ENCODE measurements at regions not wholly inside any gene's neighbourhood (a gene's known extent, or its start where the extent isn't known, plus 50 kb on each side); places are given as distances from the start of the nearest gene placed in this dataset.
"Not testable (repeated sequence)": the region's sequence is repeated elsewhere in the genome, so short reads cannot be mapped to it uniquely, and the experiment has no call there.

GRCh38 chr19:20318616-20319015 is 151.6 kb downstream of the ZNF486 start:
- peak; percentile 46 for DNase-seq (ENCODE audit: low read depth)

GRCh38 chr19:20315543-20315942 is 148.5 kb downstream of the ZNF486 start:
- peak; percentile 30 for DNase-seq (ENCODE audit: low read depth)
- TF ChIP-seq CTCF (IDR thresholded peaks at IDR 0.05; ENCODE audit: control insufficient read depth, extremely low read depth, insufficient read depth), result no peak
- H3K4me3 ChIP-seq (ENCODE audit: low read depth, low read length), result no peak overlapping the region

More at GRCh38 chr19:20318616-20319015, 151.6 kb downstream of the ZNF486 start:
- H3K4me3 ChIP-seq (ENCODE audit: low read depth, low read length), result no peak overlapping the region
- no peak for TF ChIP-seq CTCF (IDR thresholded peaks at IDR 0.05; ENCODE audit: control insufficient read depth, extremely low read depth, insufficient read depth)

GRCh38 chr19:20313894-20314293 is 146.9 kb downstream of the ZNF486 start:
- H3K4me3 ChIP-seq (ENCODE audit: low read depth, low read length), result no peak overlapping the region
- no peak for DNase-seq (ENCODE audit: low read depth)
- TF ChIP-seq CTCF (IDR thresholded peaks at IDR 0.05; ENCODE audit: control insufficient read depth, extremely low read depth, insufficient read depth), result no peak

- no peak overlapping the region for H3K4me3 ChIP-seq (ENCODE audit: low read depth, low read length)
These were observed 140.1 kb downstream of the ZNF486 start for GRCh38 chr19:20307127-20307526.

GRCh38 chr19:20296314-20296713 is 129.3 kb downstream of the ZNF486 start:
- not testable (repeated sequence) for DNase-seq (ENCODE audit: low read depth); H3K4me3 ChIP-seq (ENCODE audit: low read depth, low read length)

More at GRCh38 chr19:20307127-20307526, 140.1 kb downstream of the ZNF486 start:
- no peak for TF ChIP-seq CTCF (IDR thresholded peaks at IDR 0.05; ENCODE audit: control insufficient read depth, extremely low read depth, insufficient read depth)
- no peak for DNase-seq (ENCODE audit: low read depth)

GRCh38 chr19:20294181-20294580 is 127.2 kb downstream of the ZNF486 start:
- no peak for DNase-seq (ENCODE audit: low read depth)
- no peak for TF ChIP-seq CTCF (IDR thresholded peaks at IDR 0.05; ENCODE audit: control insufficient read depth, extremely low read depth, insufficient read depth)
- no peak overlapping the region for H3K4me3 ChIP-seq (ENCODE audit: low read depth, low read length)

- not testable (repeated sequence) for DNase-seq (ENCODE audit: low read depth); H3K4me3 ChIP-seq (ENCODE audit: low read depth, low read length)
These were observed 125.5 kb downstream of the ZNF486 start for GRCh38 chr19:20292520-20292919.

- no peak overlapping the region for H3K4me3 ChIP-seq (ENCODE audit: low read depth, low read length)
- no peak for TF ChIP-seq CTCF (IDR thresholded peaks at IDR 0.05; ENCODE audit: control insufficient read depth, extremely low read depth, insufficient read depth)
- DNase-seq (ENCODE audit: low read depth), result no peak
These were observed 122.2 kb downstream of the ZNF486 start for GRCh38 chr19:20289186-20289585.
